GM19397 (cell line): ENCODE measurements at regions not wholly inside any gene's neighbourhood (a gene's known extent, or its start where the extent isn't known, plus 50 kb on each side); places are given as distances from the start of the nearest gene placed in this dataset.

Source experiments
- ATAC-seq: cut with Tn5 transposase; IDR thresholded peaks from one replicate; pipeline ENCODE4 v1.9.1; 2021; ENCODE audit warnings: mild to moderate bottlenecking, moderate library complexity; ENCODE audit not compliant: unreplicated experiment

- ATAC-seq: peak; percentile 68
Measured at GRCh38 chrX:139126493-139126892, 404.0 kb upstream of the F9 start.

GRCh38 chrX:139125916-139126315 is 404.6 kb upstream of the F9 start:
- ATAC-seq: no peak

GRCh38 chrX:139121616-139122286 is 408.8 kb upstream of the F9 start:
- ATAC-seq: no peak

GRCh38 chrX:139120760-139121159 is 409.2 kb upstream of the FGF13 start:
- ATAC-seq: no peak

- ATAC-seq: no peak
Measured at GRCh38 chrX:139113708-139114107, 402.2 kb upstream of the FGF13 start.

GRCh38 chrX:139112432-139112831 is 400.9 kb upstream of the FGF13 start:
- no peak for ATAC-seq

GRCh38 chrX:139106069-139106468 is 394.6 kb upstream of the FGF13 start:
- ATAC-seq: no peak

GRCh38 chrX:139094671-139095592 is 383.4 kb upstream of the FGF13 start:
- ATAC-seq: no peak

GRCh38 chrX:139093201-139093600 is 381.7 kb upstream of the FGF13 start:
- no peak for ATAC-seq

- ATAC-seq: no peak
Measured at GRCh38 chrX:139091878-139092277, 380.4 kb upstream of the FGF13 start.

- ATAC-seq: no peak
Measured at GRCh38 chrX:139091066-139091465, 379.5 kb upstream of the FGF13 start.

GRCh38 chrX:139086246-139086645 is 374.7 kb upstream of the FGF13 start:
- ATAC-seq: no peak

GRCh38 chrX:139085404-139085803 is 373.9 kb upstream of the FGF13 start:
- ATAC-seq: no peak

- ATAC-seq: no peak
Measured at GRCh38 chrX:139083191-139083590, 371.7 kb upstream of the FGF13 start.

GRCh38 chrX:139081965-139082364 is 370.4 kb upstream of the FGF13 start:
- ATAC-seq: no peak

- no peak for ATAC-seq
Measured at GRCh38 chrX:139079789-139080188, 368.3 kb upstream of the FGF13 start.

GRCh38 chrX:139078761-139079280 is 367.3 kb upstream of the FGF13 start:
- no peak for ATAC-seq

- no peak for ATAC-seq
Measured at GRCh38 chrX:139078342-139078741, 366.8 kb upstream of the FGF13 start.

GRCh38 chrX:139077281-139078250 is 366.0 kb upstream of the FGF13 start:
- no peak for ATAC-seq

GRCh38 chrX:139063364-139063763 is 351.8 kb upstream of the FGF13 start:
- no peak for ATAC-seq
